Dedifferentiated amniotic fluid mesenchymal stem cell (primary cell): ENCODE measurements at regions not wholly inside any gene's neighbourhood (a gene's known extent, or its start where the extent isn't known, plus 50 kb on each side); places are given as distances from the start of the nearest gene placed in this dataset.
"Not testable (repeated sequence)": the region's sequence is repeated elsewhere in the genome, so short reads cannot be mapped to it uniquely, and the experiment has no call there.

Experiments used
- DNase-seq: peaks from one replicate; pipeline ENCODE4 v3.0.0-alpha.2; 2016; ENCODE audit errors: extremely low spot score

- no peak for DNase-seq
Observed at GRCh38 chr6:112579601-112580000, 232.5 kb downstream of the RFPL4B start.

GRCh38 chr6:112581015-112581414, 233.9 kb downstream of the RFPL4B start:
- no peak for DNase-seq

- no peak for DNase-seq
Observed at GRCh38 chr6:112590326-112590725, 243.2 kb downstream of the RFPL4B start.

- DNase-seq, result no peak
Observed at GRCh38 chr6:112591329-112591728, 244.2 kb downstream of the RFPL4B start.

- DNase-seq, result peak; percentile 36
Observed at GRCh38 chr6:112592159-112592558, 245.0 kb downstream of the RFPL4B start.

DNA sequence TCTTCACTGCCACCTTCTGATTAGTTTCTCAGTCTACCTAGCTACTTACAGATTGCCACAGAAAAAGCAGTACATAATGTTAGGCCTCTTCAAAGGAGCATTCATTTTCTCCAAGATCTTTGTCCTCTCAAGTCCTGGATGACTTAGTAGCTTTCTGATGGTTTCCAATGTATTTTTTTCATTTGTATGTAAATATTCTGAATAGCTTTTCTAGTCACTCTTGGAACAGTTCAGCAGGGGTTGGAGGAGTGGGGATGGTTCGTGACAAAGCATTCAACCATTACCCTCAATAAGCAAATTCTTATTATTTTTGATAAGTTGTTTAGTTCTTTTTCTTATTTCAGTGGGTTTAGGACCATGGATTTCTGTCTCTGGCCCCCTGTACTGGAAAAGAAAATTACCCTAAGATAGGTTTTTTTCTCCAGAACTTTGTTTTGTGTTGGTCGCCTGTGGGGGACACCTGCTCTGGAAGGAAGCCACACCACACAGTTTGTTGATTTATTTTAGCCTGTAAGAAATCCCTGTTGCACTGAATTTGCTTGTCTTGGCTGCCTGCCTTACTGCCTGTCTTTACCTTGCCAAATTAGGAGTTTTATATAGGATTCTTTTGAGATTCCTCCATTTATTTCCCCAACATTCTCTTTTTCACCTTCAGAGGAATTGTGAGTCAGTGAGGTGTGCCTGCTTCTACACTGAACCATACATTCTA, 247.9 kb downstream of the RFPL4B start:
- DNase-seq, result no peak

GRCh38 chr6:112595841-112596240, 248.7 kb downstream of the RFPL4B start:
- DNase-seq, result no peak

DNA sequence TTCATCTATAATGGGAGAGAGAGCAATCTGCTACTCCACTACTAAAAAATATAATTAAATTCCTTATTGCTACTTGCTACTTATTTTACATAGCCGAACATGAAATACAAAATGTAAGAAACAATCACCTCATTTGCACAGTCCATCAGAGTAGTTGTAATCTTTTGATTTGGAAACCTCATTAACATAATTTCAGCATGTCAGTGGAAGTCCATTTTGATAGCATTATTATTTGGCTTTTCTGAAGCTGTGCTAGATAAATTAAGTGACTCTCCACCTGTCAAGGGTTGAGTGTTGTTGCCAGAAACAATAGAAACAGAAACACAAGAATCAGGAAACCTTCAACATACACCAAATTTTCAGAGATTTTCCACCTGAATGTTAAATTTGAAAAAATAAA, 250.0 kb downstream of the RFPL4B start:
- DNase-seq, result no peak

GRCh38 chr6:112600168-112600567, 253.0 kb downstream of the RFPL4B start:
- DNase-seq, result no peak

GRCh38 chr6:112603726-112604125, 256.6 kb downstream of the RFPL4B start:
- no peak for DNase-seq

DNA sequence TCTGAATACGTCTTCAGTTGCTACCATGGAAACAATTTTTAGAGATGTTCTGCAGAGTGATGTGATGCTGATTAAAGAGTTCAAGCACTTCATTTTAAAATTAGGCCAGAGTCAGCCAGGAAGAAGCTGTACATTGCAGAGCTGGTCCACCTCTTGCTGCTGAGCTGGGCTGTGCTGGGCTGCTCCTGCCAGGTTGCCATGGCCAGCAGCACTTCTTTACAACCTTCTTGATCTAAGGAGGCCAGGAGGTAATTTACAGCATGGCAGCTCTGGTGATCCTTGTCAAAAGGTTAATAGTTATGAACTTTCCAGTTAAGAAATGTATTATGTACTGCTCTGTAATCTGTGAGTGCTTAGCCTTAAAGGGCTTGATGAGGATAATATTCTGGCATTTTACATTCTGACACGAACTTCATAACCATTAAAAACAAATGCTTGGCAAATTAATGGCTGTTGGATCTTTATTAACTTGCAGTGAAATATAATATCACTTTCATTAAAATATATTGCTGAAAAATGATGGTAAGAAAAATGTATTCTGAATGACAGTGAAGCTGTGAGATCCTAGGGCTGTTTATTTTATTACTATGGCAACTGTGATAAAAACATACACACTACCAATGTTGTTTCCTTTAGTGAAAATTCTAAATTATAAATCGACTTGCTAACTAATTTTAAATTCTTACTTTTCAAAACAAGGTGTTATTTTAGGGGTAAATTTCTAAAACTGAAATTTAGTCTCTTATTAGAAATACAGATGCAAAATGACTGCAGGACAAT, 259.7 kb downstream of the RFPL4B start:
- DNase-seq, result no peak

GRCh38 chr6:112608925-112609324, 261.8 kb downstream of the RFPL4B start:
- not testable (repeated sequence) for DNase-seq

GRCh38 chr6:112613410-112613809, 266.3 kb downstream of the RFPL4B start:
- DNase-seq, result no peak

DNA sequence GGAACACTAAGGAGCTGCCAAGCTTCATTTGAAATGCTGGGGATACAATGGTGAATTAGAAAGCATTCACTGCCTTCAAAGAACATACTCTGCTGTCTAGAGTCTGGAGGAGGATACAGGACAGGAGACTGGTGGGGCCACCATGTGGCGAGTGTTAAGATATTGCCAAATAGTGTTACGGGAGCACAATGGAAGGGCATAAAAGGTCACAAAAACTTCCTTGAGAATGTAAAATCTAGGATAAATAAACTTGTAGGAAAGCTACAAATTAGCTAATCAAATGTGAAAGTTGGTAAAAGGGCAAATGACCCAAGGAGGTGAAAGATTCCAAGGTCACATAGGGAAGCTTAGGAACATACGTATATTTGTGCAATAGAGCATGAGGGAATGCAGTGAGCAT, 271.7 kb downstream of the RFPL4B start:
- DNase-seq, result no peak

GRCh38 chr6:112620812-112621569, 273.9 kb downstream of the RFPL4B start:
- no peak for DNase-seq

- no peak for DNase-seq
Observed at GRCh38 chr6:112622036-112622435, 274.9 kb downstream of the RFPL4B start.

- DNase-seq, result peak; percentile 45
Observed at GRCh38 chr6:112626468-112627082, 279.4 kb downstream of the RFPL4B start.

DNA sequence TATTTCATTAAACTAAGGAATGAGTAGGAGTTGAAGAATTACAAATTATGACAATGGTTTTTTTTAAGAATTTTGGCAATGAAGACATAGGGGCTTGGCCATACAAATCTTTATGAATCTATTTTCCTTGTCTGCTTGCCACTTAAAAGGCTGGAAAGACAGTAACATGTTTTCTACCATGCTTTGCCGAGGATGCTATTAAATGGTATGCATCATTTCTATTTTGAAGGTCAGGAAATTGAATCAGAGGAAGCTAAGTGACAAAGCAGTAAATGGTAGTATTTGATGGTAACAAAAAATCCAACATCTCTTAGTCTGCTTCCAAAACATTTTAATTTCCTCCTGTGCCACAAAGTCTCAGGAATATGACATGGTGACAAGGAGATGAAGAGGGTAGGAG, 287.2 kb downstream of the RFPL4B start:
- DNase-seq, result no peak

GRCh38 chr6:112636650-112637262, 289.6 kb downstream of the RFPL4B start:
- DNase-seq, result no peak

GRCh38 chr6:112639391-112639831, 292.3 kb downstream of the RFPL4B start:
- DNase-seq, result peak; percentile 39

GRCh38 chr6:112640891-112641290, 293.8 kb downstream of the RFPL4B start:
- DNase-seq, result peak; percentile 40

- DNase-seq, result no peak
Observed at GRCh38 chr6:112649853-112650252, 302.7 kb downstream of the RFPL4B start.
